ENCODE measurements at regions not wholly inside any gene's neighbourhood (a gene's known extent, or its start where the extent isn't known, plus 50 kb on each side); places are given as distances from the start of the nearest gene placed in this dataset.

GRCh38 chr20:1811621-1812498, 83.3 kb upstream of the SIRPA start:
- DNase-seq (ENCODE audit: low spot score) = no peak
- in situ Hi-C loops (cut with MboI; ENCODE audit: low sequenced_read_pairs, unreplicated experiment) = no loop called here
- TF ChIP-seq CTCF (IDR thresholded peaks at IDR 0.05; ENCODE audit: borderline replicate concordance, control extremely low read depth, extremely low read depth, insufficient read depth, missing control alignments) = no peak

- in situ Hi-C loops (cut with MboI; ENCODE audit: low sequenced_read_pairs, unreplicated experiment) = no loop called here
- no peak for TF ChIP-seq CTCF (IDR thresholded peaks at IDR 0.05; ENCODE audit: borderline replicate concordance, control extremely low read depth, extremely low read depth, insufficient read depth, missing control alignments)
- no peak for DNase-seq (ENCODE audit: low spot score)
Measured at GRCh38 chr20:1810926-1811620, 84.1 kb upstream of the SIRPA start.

- TF ChIP-seq CTCF (IDR thresholded peaks at IDR 0.05; ENCODE audit: borderline replicate concordance, control extremely low read depth, extremely low read depth, insufficient read depth, missing control alignments) = no peak
- in situ Hi-C loops (cut with MboI; ENCODE audit: low sequenced_read_pairs, unreplicated experiment) = no loop called here
- no peak for DNase-seq (ENCODE audit: low spot score)
Measured at GRCh38 chr20:1810572-1810925, 84.7 kb upstream of the SIRPA start.

- no peak for TF ChIP-seq CTCF (IDR thresholded peaks at IDR 0.05; ENCODE audit: borderline replicate concordance, control extremely low read depth, extremely low read depth, insufficient read depth, missing control alignments)
- no peak for DNase-seq (ENCODE audit: low spot score)
- in situ Hi-C loops (cut with MboI; ENCODE audit: low sequenced_read_pairs, unreplicated experiment) = no loop called here
Measured at GRCh38 chr20:1809611-1810510, 85.3 kb upstream of the SIRPA start.

GRCh38 chr20:1809131-1809572, 86.1 kb upstream of the SIRPA start:
- in situ Hi-C loops (cut with MboI; ENCODE audit: low sequenced_read_pairs, unreplicated experiment) = no loop called here
- TF ChIP-seq CTCF (IDR thresholded peaks at IDR 0.05; ENCODE audit: borderline replicate concordance, control extremely low read depth, extremely low read depth, insufficient read depth, missing control alignments) = no peak
- no peak for DNase-seq (ENCODE audit: low spot score)

- no peak for TF ChIP-seq CTCF (IDR thresholded peaks at IDR 0.05; ENCODE audit: borderline replicate concordance, control extremely low read depth, extremely low read depth, insufficient read depth, missing control alignments)
- DNase-seq (ENCODE audit: low spot score) = no peak
- in situ Hi-C loops (cut with MboI; ENCODE audit: low sequenced_read_pairs, unreplicated experiment) = no loop called here
Measured at GRCh38 chr20:1808101-1808500, 87.1 kb upstream of the SIRPA start.

Measured in GM13976 (cell line).